HL-60 (cell line): ENCODE measurements at regions not wholly inside any gene's neighbourhood (a gene's known extent, or its start where the extent isn't known, plus 50 kb on each side); places are given as distances from the start of the nearest gene placed in this dataset.
A peak's percentile ranks its signal among the peaks of the same experiment; 100 is the strongest.

Experiments used
- DNase-seq, 2 experiments: peaks; one replicate each; pipeline ENCODE4 v3.0.0-alpha.2; 2010 to 2020; ENCODE audit warnings: low read depth in 1 of 2, low spot score in 1 of 2
- H3K27ac ChIP-seq: fragments of 250-450 bp; sonication (Bioruptor Pico); replicated peaks from 2 replicates; pipeline ENCODE4 v1.5.1; 2020; ENCODE audit warnings: mild to moderate bottlenecking, moderate library complexity
- H3K27me3 ChIP-seq: fragments of 250-450 bp; sonication (Bioruptor Pico); 2 replicates; pipeline ENCODE4 v1.5.1; 2021; ENCODE audit warnings: mild to moderate bottlenecking, moderate library complexity; ENCODE audit not compliant: insufficient read depth, poor library complexity, severe bottlenecking
- H3K4me3 ChIP-seq: replicated peaks from 2 replicates; pipeline ENCODE4 v1.5.1; 2011; ENCODE audit warnings: mild to moderate bottlenecking, control low read depth, low read length; ENCODE audit not compliant: insufficient read depth
- GABPA ChIP-seq: IDR thresholded peaks from 2 replicates; pipeline ENCODE4 v1.6.1; 2012; ENCODE audit warnings: low read depth
- POLR2AphosphoS5 ChIP-seq: IDR thresholded peaks from 2 replicates; pipeline ENCODE4 v1.6.1; 2012; ENCODE audit warnings: low read depth
- SPI1 ChIP-seq: IDR thresholded peaks from 2 replicates; pipeline ENCODE4 v1.6.1; 2012; ENCODE audit warnings: low read depth, mild to moderate bottlenecking, borderline replicate concordance
- TF ChIP-seq, protein P1 (sequence below): IDR thresholded peaks from 2 replicates; pipeline ENCODE4 v1.6.1; 2012; ENCODE audit warnings: low read depth; ENCODE audit not compliant: insufficient replicate concordance
- TF ChIP-seq, protein P2 (sequence below): IDR thresholded peaks from one replicate; pipeline ENCODE4 v1.5.1; 2011; ENCODE audit warnings: low read length, control low read depth, inconsistent platforms; ENCODE audit not compliant: insufficient read depth

DNA sequence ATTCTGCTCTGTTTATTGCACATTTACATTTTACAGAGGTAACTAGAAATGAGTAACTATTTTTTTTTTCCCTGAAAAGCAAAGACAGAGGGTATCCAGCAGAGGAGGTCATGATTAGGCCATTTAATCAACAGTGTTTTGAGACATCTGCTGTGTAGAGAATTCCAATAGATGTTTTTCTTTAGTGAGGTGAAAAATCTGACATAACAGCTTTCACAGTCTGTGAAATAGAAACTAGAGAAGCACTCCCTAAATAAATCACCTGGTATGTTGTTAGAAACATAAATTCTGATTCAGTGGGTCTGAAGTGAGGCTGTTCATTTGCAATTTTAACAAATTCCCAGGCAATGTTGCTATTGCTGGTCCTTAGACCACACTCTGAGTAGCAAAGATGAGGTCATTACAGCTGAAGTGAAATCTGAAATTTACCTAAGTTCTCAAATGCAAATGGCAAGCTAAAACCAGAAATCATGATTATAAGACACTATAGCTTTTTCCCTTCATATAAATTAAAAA, 329.2 kb upstream of the LRRC3B start:
- no peak for DNase-seq

DNA sequence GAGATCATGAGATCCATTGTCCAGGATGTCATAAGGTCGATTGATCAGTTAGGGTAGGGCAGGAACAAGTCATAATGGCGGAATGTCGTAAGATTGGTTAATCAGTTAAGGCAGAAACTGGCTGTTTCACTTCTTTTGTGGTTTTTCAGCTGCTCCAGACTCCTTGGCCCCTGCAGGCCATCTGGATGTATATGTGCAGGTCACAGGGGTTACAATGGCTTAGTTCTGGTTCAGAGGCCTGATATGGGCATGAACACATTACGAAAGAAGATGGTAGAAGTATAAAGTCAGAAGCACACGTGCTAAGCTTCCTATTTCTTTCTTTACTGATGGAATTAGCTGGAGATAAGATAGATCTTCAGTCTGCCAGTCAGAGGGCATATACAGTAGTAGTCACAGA, 315.4 kb upstream of the LRRC3B start:
- Histone ChIP-seq H3K27me3 (no peaks in the 10 kb centered on the region), H3K27ac (no peak overlapping the region), H3K4me3 (no peak overlapping the region)
- TF ChIP-seq SPI1 (no peak), GABPA (no peak), POLR2AphosphoS5 (no peak)
- TF ChIP-seq, protein P1, sequence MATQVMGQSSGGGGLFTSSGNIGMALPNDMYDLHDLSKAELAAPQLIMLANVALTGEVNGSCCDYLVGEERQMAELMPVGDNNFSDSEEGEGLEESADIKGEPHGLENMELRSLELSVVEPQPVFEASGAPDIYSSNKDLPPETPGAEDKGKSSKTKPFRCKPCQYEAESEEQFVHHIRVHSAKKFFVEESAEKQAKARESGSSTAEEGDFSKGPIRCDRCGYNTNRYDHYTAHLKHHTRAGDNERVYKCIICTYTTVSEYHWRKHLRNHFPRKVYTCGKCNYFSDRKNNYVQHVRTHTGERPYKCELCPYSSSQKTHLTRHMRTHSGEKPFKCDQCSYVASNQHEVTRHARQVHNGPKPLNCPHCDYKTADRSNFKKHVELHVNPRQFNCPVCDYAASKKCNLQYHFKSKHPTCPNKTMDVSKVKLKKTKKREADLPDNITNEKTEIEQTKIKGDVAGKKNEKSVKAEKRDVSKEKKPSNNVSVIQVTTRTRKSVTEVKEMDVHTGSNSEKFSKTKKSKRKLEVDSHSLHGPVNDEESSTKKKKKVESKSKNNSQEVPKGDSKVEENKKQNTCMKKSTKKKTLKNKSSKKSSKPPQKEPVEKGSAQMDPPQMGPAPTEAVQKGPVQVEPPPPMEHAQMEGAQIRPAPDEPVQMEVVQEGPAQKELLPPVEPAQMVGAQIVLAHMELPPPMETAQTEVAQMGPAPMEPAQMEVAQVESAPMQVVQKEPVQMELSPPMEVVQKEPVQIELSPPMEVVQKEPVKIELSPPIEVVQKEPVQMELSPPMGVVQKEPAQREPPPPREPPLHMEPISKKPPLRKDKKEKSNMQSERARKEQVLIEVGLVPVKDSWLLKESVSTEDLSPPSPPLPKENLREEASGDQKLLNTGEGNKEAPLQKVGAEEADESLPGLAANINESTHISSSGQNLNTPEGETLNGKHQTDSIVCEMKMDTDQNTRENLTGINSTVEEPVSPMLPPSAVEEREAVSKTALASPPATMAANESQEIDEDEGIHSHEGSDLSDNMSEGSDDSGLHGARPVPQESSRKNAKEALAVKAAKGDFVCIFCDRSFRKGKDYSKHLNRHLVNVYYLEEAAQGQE: no peak
- TF ChIP-seq, protein P2, sequence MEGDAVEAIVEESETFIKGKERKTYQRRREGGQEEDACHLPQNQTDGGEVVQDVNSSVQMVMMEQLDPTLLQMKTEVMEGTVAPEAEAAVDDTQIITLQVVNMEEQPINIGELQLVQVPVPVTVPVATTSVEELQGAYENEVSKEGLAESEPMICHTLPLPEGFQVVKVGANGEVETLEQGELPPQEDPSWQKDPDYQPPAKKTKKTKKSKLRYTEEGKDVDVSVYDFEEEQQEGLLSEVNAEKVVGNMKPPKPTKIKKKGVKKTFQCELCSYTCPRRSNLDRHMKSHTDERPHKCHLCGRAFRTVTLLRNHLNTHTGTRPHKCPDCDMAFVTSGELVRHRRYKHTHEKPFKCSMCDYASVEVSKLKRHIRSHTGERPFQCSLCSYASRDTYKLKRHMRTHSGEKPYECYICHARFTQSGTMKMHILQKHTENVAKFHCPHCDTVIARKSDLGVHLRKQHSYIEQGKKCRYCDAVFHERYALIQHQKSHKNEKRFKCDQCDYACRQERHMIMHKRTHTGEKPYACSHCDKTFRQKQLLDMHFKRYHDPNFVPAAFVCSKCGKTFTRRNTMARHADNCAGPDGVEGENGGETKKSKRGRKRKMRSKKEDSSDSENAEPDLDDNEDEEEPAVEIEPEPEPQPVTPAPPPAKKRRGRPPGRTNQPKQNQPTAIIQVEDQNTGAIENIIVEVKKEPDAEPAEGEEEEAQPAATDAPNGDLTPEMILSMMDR: no peak
- peak in 1 of 2 experiments; percentile 6 for DNase-seq

More for the DNA sequence above, 329.2 kb upstream of the LRRC3B start:
- no peak for TF ChIP-seq SPI1
- TF ChIP-seq GABPA: no peak
- no peak for TF ChIP-seq POLR2AphosphoS5
- TF ChIP-seq, protein P1: no peak
- no peaks in the 10 kb centered on the region for H3K27me3 ChIP-seq
- no peak overlapping the region for H3K4me3 ChIP-seq
- no peak overlapping the region for H3K27ac ChIP-seq

DNA sequence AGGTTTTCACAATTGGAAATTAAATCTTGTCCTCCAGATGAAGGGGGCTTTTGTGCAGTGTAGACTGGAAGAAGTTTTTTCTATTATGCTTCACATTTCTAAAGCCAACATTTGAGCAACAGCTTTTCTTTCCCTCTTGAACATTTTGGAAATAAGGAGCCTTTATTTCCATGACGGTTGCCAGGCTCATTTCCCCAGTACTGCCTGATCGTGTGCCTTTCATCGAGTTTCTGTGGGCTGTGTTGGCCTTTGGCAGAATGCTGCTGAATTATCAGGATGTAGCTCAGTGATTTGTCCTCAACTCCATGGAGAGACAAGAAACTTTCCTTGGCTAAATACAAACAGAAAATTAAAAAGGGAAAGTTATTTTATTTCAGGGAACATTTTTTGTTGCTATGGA, 314.8 kb upstream of the LRRC3B start:
- Histone ChIP-seq H3K27me3 (no peaks in the 10 kb centered on the region), H3K27ac (no peak overlapping the region), H3K4me3 (no peak overlapping the region)
- no peak for DNase-seq
- no peak for TF ChIP-seq POLR2AphosphoS5
- TF ChIP-seq, protein P1: no peak
- TF ChIP-seq, protein P2: no peak
